ENCODE measurements at regions not wholly inside any gene's neighbourhood (a gene's known extent, or its start where the extent isn't known, plus 50 kb on each side); places are given as distances from the start of the nearest gene placed in this dataset.

DNA sequence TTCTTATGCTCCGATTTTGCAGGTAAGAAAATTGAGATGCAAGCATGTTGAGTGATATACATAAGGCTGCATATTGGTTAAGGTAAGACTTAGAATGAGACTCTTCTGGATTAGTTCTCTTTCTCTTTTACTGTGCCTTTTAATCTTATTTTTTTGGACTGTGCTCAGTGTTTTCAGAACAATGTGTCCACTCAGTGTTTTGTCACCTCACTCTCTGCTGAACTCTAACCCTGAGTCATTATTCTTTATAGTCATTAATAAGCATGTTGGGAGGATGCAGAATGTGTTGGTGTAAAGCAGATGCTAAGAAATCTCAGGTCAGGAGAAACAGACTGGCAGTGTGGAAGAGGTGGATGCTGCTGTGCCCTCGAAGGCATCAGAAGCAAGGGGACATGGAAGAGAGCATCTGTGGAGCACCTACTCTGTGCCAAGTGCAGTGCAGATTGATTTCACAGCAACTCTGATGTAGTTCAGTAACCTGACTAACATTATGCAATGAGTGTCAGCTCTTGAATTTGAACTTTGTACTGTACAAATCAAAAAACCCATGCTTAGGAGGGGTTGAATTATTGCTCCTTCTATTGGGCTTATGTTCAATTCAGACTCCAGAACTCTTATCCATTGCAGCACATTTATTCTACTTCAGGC lies 80.7 kb upstream of the LARGE1 start:
- DNase-seq, result no peak
- H3K27me3 Mint-ChIP-seq, result peaks cover 9% of the 10 kb centered on the region
- POLR2A ChIA-PET, result no interaction called here
- peaks cover 29% of the 10 kb centered on the region for H3K9me3 Mint-ChIP-seq
- intact Hi-C loops (cut with micrococcal nuclease), result no loop called here
- no peak overlapping the region for H3K27ac Mint-ChIP-seq
- no peaks in the 10 kb centered on the region for H3K4me1 Mint-ChIP-seq
- H3K4me3 Mint-ChIP-seq, result no peak overlapping the region
- TF ChIP-seq, protein P1, sequence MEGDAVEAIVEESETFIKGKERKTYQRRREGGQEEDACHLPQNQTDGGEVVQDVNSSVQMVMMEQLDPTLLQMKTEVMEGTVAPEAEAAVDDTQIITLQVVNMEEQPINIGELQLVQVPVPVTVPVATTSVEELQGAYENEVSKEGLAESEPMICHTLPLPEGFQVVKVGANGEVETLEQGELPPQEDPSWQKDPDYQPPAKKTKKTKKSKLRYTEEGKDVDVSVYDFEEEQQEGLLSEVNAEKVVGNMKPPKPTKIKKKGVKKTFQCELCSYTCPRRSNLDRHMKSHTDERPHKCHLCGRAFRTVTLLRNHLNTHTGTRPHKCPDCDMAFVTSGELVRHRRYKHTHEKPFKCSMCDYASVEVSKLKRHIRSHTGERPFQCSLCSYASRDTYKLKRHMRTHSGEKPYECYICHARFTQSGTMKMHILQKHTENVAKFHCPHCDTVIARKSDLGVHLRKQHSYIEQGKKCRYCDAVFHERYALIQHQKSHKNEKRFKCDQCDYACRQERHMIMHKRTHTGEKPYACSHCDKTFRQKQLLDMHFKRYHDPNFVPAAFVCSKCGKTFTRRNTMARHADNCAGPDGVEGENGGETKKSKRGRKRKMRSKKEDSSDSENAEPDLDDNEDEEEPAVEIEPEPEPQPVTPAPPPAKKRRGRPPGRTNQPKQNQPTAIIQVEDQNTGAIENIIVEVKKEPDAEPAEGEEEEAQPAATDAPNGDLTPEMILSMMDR (IDR thresholded peaks at IDR 0.05), result no peak
- peaks cover 1% of the 10 kb centered on the region for H3K36me3 Mint-ChIP-seq (ENCODE audit: low read depth)
- CTCF ChIA-PET, result no interaction called here
- no peak for ATAC-seq (ENCODE audit: low read depth)

DNA sequence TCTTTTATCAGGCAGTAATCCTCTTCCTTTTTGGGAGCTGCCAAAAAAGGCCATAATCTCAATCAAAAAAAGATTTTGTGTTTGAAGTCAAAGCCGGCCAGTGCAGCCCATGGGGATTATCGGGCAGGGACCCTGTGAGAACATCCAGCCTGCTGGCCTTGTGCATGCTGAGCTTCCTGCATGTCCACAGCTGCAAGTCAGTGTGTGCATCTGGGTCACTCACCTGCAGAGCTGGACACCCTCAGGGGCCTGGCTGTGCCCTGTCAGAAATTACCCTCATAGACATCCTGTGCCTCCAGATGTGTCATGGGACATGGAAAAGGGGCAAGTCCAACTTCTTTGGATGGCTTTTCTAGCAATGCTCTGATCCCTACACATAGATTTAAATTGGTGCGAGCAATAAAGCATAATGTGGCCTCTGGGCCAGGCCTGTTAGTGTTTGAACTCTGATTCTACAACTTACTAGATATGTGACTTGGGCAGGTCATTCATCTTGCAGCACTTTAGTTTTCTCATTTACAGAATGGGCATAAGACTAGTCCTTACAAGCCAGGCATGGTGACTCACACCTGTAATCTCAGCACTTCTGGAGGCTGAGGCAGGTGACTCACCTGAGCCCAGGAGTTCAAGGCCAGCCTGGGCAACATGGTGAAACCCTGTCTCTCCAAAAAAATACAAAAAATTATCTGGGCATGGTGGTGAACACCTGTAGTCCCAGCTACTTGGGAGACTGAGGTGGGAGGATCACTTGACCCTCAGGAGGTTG lies 81.6 kb upstream of the LARGE1 start:
- peaks cover 9% of the 10 kb centered on the region for H3K27me3 Mint-ChIP-seq
- TF ChIP-seq, protein P1 (IDR thresholded peaks at IDR 0.05), result no peak
- no peak overlapping the region for H3K27ac Mint-ChIP-seq
- no peaks in the 10 kb centered on the region for H3K4me1 Mint-ChIP-seq
- H3K4me3 Mint-ChIP-seq, result no peak overlapping the region
- peaks cover 1% of the 10 kb centered on the region for H3K36me3 Mint-ChIP-seq (ENCODE audit: low read depth)
- ATAC-seq (ENCODE audit: low read depth) (no peak), DNase-seq (no peak)
- ChIA-PET POLR2A (no interaction called here), CTCF (no interaction called here)
- intact Hi-C loops (cut with micrococcal nuclease), result no loop called here
- peaks cover 29% of the 10 kb centered on the region for H3K9me3 Mint-ChIP-seq

- CTCF ChIA-PET, result no interaction called here
- no peak overlapping the region for H3K27ac Mint-ChIP-seq
- no peak overlapping the region for H3K4me3 Mint-ChIP-seq
- peaks cover 21% of the 10 kb centered on the region for H3K9me3 Mint-ChIP-seq
- no peak for ATAC-seq (ENCODE audit: low read depth)
- intact Hi-C loops (cut with micrococcal nuclease), result no loop called here
- POLR2A ChIA-PET, result no interaction called here
- no peaks in the 10 kb centered on the region for H3K36me3 Mint-ChIP-seq (ENCODE audit: low read depth)
- no peaks in the 10 kb centered on the region for H3K4me1 Mint-ChIP-seq
- peaks cover 3% of the 10 kb centered on the region for H3K27me3 Mint-ChIP-seq
- no peak for DNase-seq
- TF ChIP-seq, protein P1 (IDR thresholded peaks at IDR 0.05), result no peak
These were observed 83.8 kb upstream of the LARGE1 start for GRCh38 chr22:34004058-34004457.

- H3K4me3 Mint-ChIP-seq, result no peak overlapping the region
- no peak overlapping the region for H3K27ac Mint-ChIP-seq
These were observed 90.0 kb upstream of the LARGE1 start for GRCh38 chr22:34010259-34010658.

GRCh38 chr22:34015642-34016041 lies 95.4 kb upstream of the LARGE1 start:
- ChIA-PET CTCF (no interaction called here), POLR2A (no interaction called here)
- TF ChIP-seq, protein P1 (IDR thresholded peaks at IDR 0.05), result no peak
- DNase-seq (no peak), ATAC-seq (ENCODE audit: low read depth) (no peak)
- intact Hi-C loops (cut with micrococcal nuclease), result no loop called here
- Mint-ChIP-seq H3K27ac (no peak overlapping the region), H3K36me3 (ENCODE audit: low read depth) (no peaks in the 10 kb centered on the region), H3K4me3 (no peak overlapping the region), H3K4me1 (no peaks in the 10 kb centered on the region), H3K9me3 (peaks cover 12% of the 10 kb centered on the region), H3K27me3 (peaks cover 6% of the 10 kb centered on the region)

More at GRCh38 chr22:34010259-34010658, 90.0 kb upstream of the LARGE1 start:
- POLR2A ChIA-PET, result no interaction called here
- DNase-seq, result no peak
- TF ChIP-seq, protein P1 (IDR thresholded peaks at IDR 0.05), result no peak
- CTCF ChIA-PET, result no interaction called here
- H3K9me3 Mint-ChIP-seq, result peaks cover 16% of the 10 kb centered on the region
- H3K36me3 Mint-ChIP-seq (ENCODE audit: low read depth), result no peaks in the 10 kb centered on the region
- intact Hi-C loops (cut with micrococcal nuclease), result no loop called here
- ATAC-seq (ENCODE audit: low read depth), result no peak
- no peaks in the 10 kb centered on the region for H3K4me1 Mint-ChIP-seq
- H3K27me3 Mint-ChIP-seq, result peaks cover 1% of the 10 kb centered on the region

Measured in activated B cell treated with CpG ODN at 0.5 μM for 24 hours (primary cell).